ENCODE measurements at regions not wholly inside any gene's neighbourhood (a gene's known extent, or its start where the extent isn't known, plus 50 kb on each side); places are given as distances from the start of the nearest gene placed in this dataset.

DNA sequence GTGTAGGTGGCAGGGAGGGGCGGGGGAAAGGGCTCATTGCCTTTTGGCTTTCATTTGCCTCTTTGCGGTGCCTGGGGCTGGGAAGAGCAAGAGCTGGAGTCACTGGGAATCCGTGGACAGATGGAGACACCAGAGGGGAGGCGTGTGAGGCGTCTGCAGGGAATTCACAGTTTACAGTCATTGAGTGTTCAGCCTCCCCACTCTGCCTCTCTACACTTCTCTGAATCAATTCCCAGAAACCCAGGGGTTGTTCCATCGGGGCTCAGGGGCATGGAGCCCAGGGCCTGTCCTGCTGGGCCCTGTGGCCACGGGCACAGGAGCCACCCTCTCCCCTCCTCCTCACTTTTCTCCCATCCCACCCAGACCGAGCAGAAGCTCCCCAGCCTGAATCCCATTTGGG is 160.5 kb upstream of the NAV2 start:
- Histone ChIP-seq H3K27ac (ENCODE audit: low read length) (no peak overlapping the region), H3K4me1 (ENCODE audit: control insufficient read depth, insufficient read depth, low read length) (peaks cover 8% of the 10 kb centered on the region), H3K9me3 (ENCODE audit: control insufficient read depth in 2 of 2, low read length in 2 of 2) (no peaks in the 10 kb centered on the region), H3K36me3 (ENCODE audit: control insufficient read depth in 2 of 2, insufficient read depth in 2 of 2, low read length in 2 of 2) (no peaks in the 10 kb centered on the region), H3K9ac (ENCODE audit: low read length in 2 of 2) (no peak overlapping the region), H3K27me3 (ENCODE audit: control insufficient read depth in 1 of 2, insufficient read depth in 2 of 2, low read length in 2 of 2) (peaks cover 0 to 4% of the 10 kb centered on the region in 2 donors), H3K4me3 (ENCODE audit: low read length in 2 of 2) (no peak overlapping the region)

DNA sequence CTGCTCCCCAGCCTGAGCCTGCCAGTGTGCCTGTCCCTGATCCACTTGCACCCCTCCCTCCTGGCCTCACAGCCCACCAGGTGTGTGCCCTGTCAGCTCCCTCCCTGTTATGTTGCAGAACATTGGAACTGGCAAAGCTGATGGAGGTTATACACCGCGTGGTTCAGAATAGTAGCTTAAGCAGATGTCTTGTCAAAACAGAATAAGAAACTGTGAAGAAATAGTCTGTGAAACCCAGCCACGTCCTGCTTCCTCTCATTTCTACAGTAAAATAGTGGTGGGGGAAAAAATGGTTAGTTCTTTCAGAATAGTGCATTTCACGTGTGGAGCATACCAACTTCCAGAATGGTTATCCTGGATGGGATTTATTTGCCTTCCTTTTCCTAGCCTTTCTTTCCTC is 161.2 kb upstream of the NAV2 start:
- H3K27me3 ChIP-seq (ENCODE audit: control insufficient read depth in 1 of 2, insufficient read depth in 2 of 2, low read length in 2 of 2), result peaks cover 0 to 4% of the 10 kb centered on the region in 2 donors
- no peaks in the 10 kb centered on the region for H3K9me3 ChIP-seq (ENCODE audit: control insufficient read depth in 2 of 2, low read length in 2 of 2)
- H3K9ac ChIP-seq (ENCODE audit: low read length in 2 of 2), result no peak overlapping the region
- peaks cover 8% of the 10 kb centered on the region for H3K4me1 ChIP-seq (ENCODE audit: control insufficient read depth, insufficient read depth, low read length)
- no peak overlapping the region for H3K27ac ChIP-seq (ENCODE audit: low read length)
- H3K4me3 ChIP-seq (ENCODE audit: low read length in 2 of 2), result no peak overlapping the region
- no peaks in the 10 kb centered on the region for H3K36me3 ChIP-seq (ENCODE audit: control insufficient read depth in 2 of 2, insufficient read depth in 2 of 2, low read length in 2 of 2)

DNA sequence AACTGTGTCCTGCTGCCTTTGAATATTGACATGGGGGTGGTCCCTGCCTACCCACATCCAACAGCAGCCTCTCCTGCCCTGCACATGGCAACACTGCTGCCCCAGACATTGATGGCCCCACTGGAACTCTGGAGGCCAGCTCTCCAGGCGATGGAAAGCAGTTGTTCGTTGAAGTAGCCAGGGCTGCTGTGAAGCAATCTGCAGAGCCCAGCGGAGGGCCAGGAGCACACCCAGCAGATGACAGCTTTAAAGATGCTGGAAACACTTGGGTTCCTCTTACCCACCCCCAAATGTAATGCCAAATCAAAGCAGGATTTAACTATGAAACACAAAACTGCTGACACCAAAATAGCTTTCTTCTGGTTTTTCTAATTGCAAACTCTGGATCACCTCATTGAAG is 165.6 kb upstream of the NAV2 start:
- H3K9me3 ChIP-seq (ENCODE audit: control insufficient read depth in 2 of 2, low read length in 2 of 2), result no peaks in the 10 kb centered on the region
- no peak overlapping the region for H3K4me3 ChIP-seq (ENCODE audit: low read length in 2 of 2)
- H3K9ac ChIP-seq (ENCODE audit: low read length in 2 of 2), result no peak overlapping the region
- no peaks in the 10 kb centered on the region for H3K4me1 ChIP-seq (ENCODE audit: control insufficient read depth, insufficient read depth, low read length)
- no peaks in the 10 kb centered on the region for H3K36me3 ChIP-seq (ENCODE audit: control insufficient read depth in 2 of 2, insufficient read depth in 2 of 2, low read length in 2 of 2)
- no peak overlapping the region for H3K27ac ChIP-seq (ENCODE audit: low read length)
- H3K27me3 ChIP-seq (ENCODE audit: control insufficient read depth in 1 of 2, insufficient read depth in 2 of 2, low read length in 2 of 2), result peaks cover 2 to 4% of the 10 kb centered on the region in 2 donors

DNA sequence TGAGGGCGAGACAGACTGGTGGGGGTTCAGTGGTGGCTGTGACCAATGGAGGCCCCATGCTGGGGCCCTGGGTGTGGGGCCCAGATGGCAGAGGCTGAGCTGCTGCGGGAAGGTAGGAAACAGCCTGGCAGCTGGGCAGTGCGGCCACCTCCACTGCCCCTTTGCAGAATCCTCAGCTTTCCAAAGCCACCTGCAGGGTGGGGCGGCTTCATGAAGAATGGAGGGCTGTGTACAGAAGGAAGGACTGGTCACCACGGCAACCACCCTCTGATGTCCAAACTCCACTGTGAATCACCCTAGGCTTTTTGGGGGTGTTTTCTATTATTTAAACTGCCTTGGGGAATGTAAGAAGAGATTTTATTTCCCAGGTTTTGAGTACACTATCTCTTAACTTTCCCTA is 166.3 kb upstream of the NAV2 start:
- Histone ChIP-seq H3K9me3 (ENCODE audit: control insufficient read depth in 2 of 2, low read length in 2 of 2) (no peaks in the 10 kb centered on the region), H3K27me3 (ENCODE audit: control insufficient read depth in 1 of 2, insufficient read depth in 2 of 2, low read length in 2 of 2) (peaks cover 2 to 4% of the 10 kb centered on the region in 2 donors), H3K27ac (ENCODE audit: low read length) (no peak overlapping the region), H3K9ac (ENCODE audit: low read length in 2 of 2) (no peak overlapping the region), H3K36me3 (ENCODE audit: control insufficient read depth in 2 of 2, insufficient read depth in 2 of 2, low read length in 2 of 2) (no peaks in the 10 kb centered on the region), H3K4me3 (ENCODE audit: low read length in 2 of 2) (no peak overlapping the region), H3K4me1 (ENCODE audit: control insufficient read depth, insufficient read depth, low read length) (no peaks in the 10 kb centered on the region)

DNA sequence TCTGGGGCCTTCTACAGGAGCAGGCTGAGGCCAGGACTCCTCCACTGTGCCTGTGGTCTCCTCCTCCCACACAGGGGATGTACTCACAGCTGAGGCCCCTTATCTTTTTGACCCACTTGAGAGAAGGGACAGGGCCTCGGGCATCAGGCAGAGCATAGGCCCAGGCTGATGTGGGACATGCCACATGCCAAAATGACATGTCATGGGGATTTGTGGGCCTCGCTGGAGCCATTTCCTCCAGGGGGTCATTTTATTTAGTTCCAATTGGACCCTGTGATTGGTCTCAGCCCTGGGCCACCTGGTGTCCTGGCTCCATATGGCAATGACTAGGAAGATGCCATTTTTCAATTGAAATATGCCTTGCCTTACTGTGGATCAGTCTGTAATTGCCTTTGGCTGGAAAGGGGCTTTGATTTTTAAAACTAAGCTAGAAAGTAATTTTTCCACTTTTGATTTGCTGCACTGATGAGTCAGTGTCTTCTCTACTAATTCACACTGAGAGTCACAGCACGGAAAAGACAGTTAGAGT is 171.1 kb upstream of the NAV2 start:
- Histone ChIP-seq H3K27ac (ENCODE audit: low read length) (no peak overlapping the region), H3K4me3 (ENCODE audit: low read length in 2 of 2) (no peak overlapping the region), H3K4me1 (ENCODE audit: control insufficient read depth, insufficient read depth, low read length) (no peaks in the 10 kb centered on the region), H3K9me3 (ENCODE audit: control insufficient read depth in 2 of 2, low read length in 2 of 2) (no peaks in the 10 kb centered on the region), H3K36me3 (ENCODE audit: control insufficient read depth in 2 of 2, insufficient read depth in 2 of 2, low read length in 2 of 2) (no peaks in the 10 kb centered on the region), H3K27me3 (ENCODE audit: control insufficient read depth in 1 of 2, insufficient read depth in 2 of 2, low read length in 2 of 2) (peaks cover 2% of the 10 kb centered on the region in 2 donors), H3K9ac (ENCODE audit: low read length in 2 of 2) (no peak overlapping the region)

DNA sequence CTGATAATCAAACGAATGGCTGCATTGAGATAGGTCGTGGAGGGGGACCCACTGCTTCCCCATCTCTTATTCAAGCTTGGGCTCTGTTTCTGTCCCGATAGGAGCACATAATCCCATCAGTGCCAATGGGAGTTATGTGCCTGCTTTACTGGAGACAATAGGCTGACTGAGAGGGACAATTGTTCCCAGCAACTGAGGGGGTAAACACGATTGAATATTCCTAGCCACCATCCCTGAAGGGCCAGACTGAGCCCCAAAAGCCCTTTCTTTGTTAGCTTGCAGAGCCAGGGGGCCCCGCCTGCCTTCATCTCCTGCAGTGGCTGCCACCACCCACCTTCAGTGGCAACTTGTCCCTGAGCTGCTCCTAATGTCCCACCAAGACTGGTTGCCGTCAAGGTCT is 172.8 kb upstream of the NAV2 start:
- Histone ChIP-seq H3K9ac (ENCODE audit: low read length in 2 of 2) (no peak overlapping the region), H3K9me3 (ENCODE audit: control insufficient read depth in 2 of 2, low read length in 2 of 2) (no peaks in the 10 kb centered on the region), H3K4me3 (ENCODE audit: low read length in 2 of 2) (no peak overlapping the region), H3K36me3 (ENCODE audit: control insufficient read depth in 2 of 2, insufficient read depth in 2 of 2, low read length in 2 of 2) (no peaks in the 10 kb centered on the region), H3K27me3 (ENCODE audit: control insufficient read depth in 1 of 2, insufficient read depth in 2 of 2, low read length in 2 of 2) (peaks cover 1 to 2% of the 10 kb centered on the region in 2 donors), H3K4me1 (ENCODE audit: control insufficient read depth, insufficient read depth, low read length) (no peaks in the 10 kb centered on the region), H3K27ac (ENCODE audit: low read length) (no peak overlapping the region)

DNA sequence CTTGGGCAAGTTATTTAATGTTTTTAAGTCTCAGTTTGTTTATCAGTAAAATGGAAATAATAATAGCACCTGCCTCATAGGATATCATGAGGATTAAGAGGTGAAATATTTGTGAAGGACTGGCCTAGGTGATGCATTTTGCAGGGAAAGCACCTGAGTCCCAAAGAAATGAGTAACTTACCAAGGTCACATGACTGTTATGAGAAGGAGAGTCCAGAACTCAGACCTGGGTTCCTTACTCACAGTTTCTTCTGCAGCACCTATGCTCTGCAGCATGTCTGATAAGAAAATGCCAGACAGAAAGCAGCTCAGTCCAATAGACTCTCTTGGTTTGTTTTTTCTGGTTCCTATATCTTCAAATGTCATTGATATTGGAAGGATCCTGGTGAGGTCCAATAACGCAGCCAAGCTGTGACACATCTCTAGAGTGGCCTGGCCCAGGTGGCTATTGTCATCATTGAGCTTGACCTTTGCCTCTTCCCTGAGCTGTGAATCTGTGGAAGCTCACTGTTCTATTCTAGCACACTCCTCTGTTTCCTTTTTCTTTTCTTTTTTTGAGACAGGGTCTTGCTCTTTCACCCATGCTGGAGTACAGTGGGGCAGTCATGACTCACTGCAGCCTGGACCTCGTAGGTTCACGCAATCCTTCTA is 174.7 kb upstream of the NAV2 start:
- Histone ChIP-seq H3K27me3 (ENCODE audit: control insufficient read depth in 1 of 2, insufficient read depth in 2 of 2, low read length in 2 of 2) (no peaks in the 10 kb centered on the region), H3K9ac (ENCODE audit: low read length in 2 of 2) (no peak overlapping the region), H3K9me3 (ENCODE audit: control insufficient read depth in 2 of 2, low read length in 2 of 2) (no peaks in the 10 kb centered on the region), H3K4me1 (ENCODE audit: control insufficient read depth, insufficient read depth, low read length) (no peaks in the 10 kb centered on the region), H3K36me3 (ENCODE audit: control insufficient read depth in 2 of 2, insufficient read depth in 2 of 2, low read length in 2 of 2) (no peaks in the 10 kb centered on the region), H3K4me3 (ENCODE audit: low read length in 2 of 2) (no peak overlapping the region), H3K27ac (ENCODE audit: low read length) (no peak overlapping the region)

DNA sequence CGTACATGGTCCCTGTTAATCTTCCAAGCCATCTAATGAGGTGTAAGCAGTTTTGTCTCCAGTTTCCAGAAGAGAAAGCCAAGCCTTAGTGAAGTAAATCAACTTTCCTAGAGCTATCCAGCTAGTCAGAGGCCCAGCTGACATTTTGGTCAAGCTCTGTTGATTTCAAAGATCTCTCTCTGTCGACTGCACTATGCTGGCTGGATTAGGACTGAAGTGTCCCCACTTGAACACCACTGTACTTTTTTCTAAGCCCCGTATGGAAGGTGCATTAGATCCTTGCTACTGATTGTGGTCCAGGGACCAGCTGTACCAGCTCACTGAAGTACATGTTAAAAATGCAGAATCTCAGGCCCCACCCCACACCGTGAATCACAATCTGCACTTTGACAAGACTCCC is 176.5 kb upstream of the NAV2 start:
- no peaks in the 10 kb centered on the region for H3K27me3 ChIP-seq (ENCODE audit: control insufficient read depth in 1 of 2, insufficient read depth in 2 of 2, low read length in 2 of 2)
- H3K4me1 ChIP-seq (ENCODE audit: control insufficient read depth, insufficient read depth, low read length), result no peaks in the 10 kb centered on the region
- no peak overlapping the region for H3K4me3 ChIP-seq (ENCODE audit: low read length in 2 of 2)
- H3K36me3 ChIP-seq (ENCODE audit: control insufficient read depth in 2 of 2, insufficient read depth in 2 of 2, low read length in 2 of 2), result no peaks in the 10 kb centered on the region
- no peaks in the 10 kb centered on the region for H3K9me3 ChIP-seq (ENCODE audit: control insufficient read depth in 2 of 2, low read length in 2 of 2)
- no peak overlapping the region for H3K9ac ChIP-seq (ENCODE audit: low read length in 2 of 2)
- H3K27ac ChIP-seq (ENCODE audit: low read length), result no peak overlapping the region

DNA sequence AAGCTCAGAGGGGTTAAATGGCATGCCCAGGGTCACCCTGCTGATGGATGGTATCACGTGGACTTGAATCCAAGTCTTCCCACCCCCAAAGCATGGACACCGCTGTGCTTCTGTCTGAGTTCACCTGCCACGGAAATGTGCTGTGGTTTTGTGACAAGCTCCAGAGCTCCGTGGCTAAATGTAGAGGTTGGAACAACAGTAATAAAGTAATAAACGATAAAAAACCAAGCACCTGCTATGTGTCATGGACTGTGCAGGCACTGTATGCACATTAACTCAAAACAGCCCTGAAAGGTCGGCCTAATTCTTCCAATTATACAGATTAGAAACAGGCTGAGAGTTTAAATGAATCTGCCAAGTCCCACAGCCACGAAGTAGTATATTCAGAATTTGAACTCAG is 182.1 kb upstream of the NAV2 start:
- no peak overlapping the region for H3K4me3 ChIP-seq (ENCODE audit: low read length in 2 of 2)
- no peaks in the 10 kb centered on the region for H3K9me3 ChIP-seq (ENCODE audit: control insufficient read depth in 2 of 2, low read length in 2 of 2)
- H3K4me1 ChIP-seq (ENCODE audit: control insufficient read depth, insufficient read depth, low read length), result no peaks in the 10 kb centered on the region
- H3K9ac ChIP-seq (ENCODE audit: low read length in 2 of 2), result no peak overlapping the region
- peaks cover 0 to 6% of the 10 kb centered on the region in 2 donors for H3K27me3 ChIP-seq (ENCODE audit: control insufficient read depth in 1 of 2, insufficient read depth in 2 of 2, low read length in 2 of 2)
- no peaks in the 10 kb centered on the region for H3K36me3 ChIP-seq (ENCODE audit: control insufficient read depth in 2 of 2, insufficient read depth in 2 of 2, low read length in 2 of 2)
- H3K27ac ChIP-seq (ENCODE audit: low read length), result no peak overlapping the region

DNA sequence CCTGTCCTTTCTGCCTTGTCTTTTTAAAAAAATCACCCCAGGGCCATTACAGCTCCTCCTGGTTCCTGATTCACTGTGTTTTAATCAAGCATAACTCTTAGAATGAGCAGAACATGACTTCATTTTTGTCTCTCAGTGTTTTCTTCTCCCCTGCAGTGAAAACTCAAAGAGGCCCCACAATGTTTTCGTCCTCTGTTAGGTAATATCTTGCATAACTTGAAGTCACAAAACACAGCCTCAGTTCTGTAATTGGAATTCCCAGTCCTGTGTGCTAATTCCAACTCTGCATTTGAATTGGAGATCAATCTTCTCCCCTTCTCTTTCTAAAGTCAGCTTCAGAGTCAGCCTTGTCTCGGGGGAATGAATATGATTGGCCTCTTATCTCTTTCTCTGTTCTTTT is 186.5 kb upstream of the NAV2 start:
- H3K36me3 ChIP-seq (ENCODE audit: control insufficient read depth in 2 of 2, insufficient read depth in 2 of 2, low read length in 2 of 2), result no peaks in the 10 kb centered on the region
- H3K9me3 ChIP-seq (ENCODE audit: control insufficient read depth in 2 of 2, low read length in 2 of 2), result no peaks in the 10 kb centered on the region
- H3K4me1 ChIP-seq (ENCODE audit: control insufficient read depth, insufficient read depth, low read length), result no peaks in the 10 kb centered on the region
- H3K27ac ChIP-seq (ENCODE audit: low read length), result no peak overlapping the region
- H3K27me3 ChIP-seq (ENCODE audit: control insufficient read depth in 1 of 2, insufficient read depth in 2 of 2, low read length in 2 of 2), result peaks cover 0 to 6% of the 10 kb centered on the region in 2 donors
- H3K9ac ChIP-seq (ENCODE audit: low read length in 2 of 2), result no peak overlapping the region
- no peak overlapping the region for H3K4me3 ChIP-seq (ENCODE audit: low read length in 2 of 2)

DNA sequence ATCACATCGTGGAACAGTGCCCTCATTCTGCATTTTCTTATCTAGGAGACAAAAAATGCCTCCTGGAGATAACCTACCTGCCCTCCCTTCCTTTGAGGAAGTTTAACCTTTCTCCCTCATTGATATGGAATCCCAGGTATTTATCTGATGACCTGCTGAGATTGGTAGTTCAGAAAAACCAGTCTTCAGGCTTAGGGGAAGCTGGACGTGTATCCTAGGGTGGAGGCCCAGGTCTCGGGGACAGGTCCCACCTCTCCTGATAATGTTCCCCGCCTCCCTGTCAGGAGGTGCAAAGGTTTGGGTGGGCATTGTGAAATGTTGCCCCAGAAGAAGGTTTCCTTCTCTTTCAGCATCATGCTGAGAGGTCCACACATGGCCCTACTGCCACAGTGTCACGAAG is 186.9 kb upstream of the NAV2 start:
- Histone ChIP-seq H3K9ac (ENCODE audit: low read length in 2 of 2) (no peak overlapping the region), H3K4me3 (ENCODE audit: low read length in 2 of 2) (no peak overlapping the region), H3K27ac (ENCODE audit: low read length) (no peak overlapping the region), H3K36me3 (ENCODE audit: control insufficient read depth in 2 of 2, insufficient read depth in 2 of 2, low read length in 2 of 2) (no peaks in the 10 kb centered on the region), H3K4me1 (ENCODE audit: control insufficient read depth, insufficient read depth, low read length) (no peaks in the 10 kb centered on the region), H3K27me3 (ENCODE audit: control insufficient read depth in 1 of 2, insufficient read depth in 2 of 2, low read length in 2 of 2) (peaks cover 0 to 6% of the 10 kb centered on the region in 2 donors), H3K9me3 (ENCODE audit: control insufficient read depth in 2 of 2, low read length in 2 of 2) (no peaks in the 10 kb centered on the region)
